Hepatocyte (in vitro differentiated cells): ENCODE measurements at regions not wholly inside any gene's neighbourhood (a gene's known extent, or its start where the extent isn't known, plus 50 kb on each side); places are given as distances from the start of the nearest gene placed in this dataset.

Experiments used
- EZH2 ChIP-seq: fragments of 200-600 bp; sonication (generic); IDR thresholded peaks from 2 replicates; pipeline ENCODE4 v1.6.1; 2016; ENCODE audit warnings: antibody characterized with exemption, mild to moderate bottlenecking, borderline replicate concordance
- EZH2phosphoT487 ChIP-seq: fragments of 200-600 bp; sonication (generic); IDR thresholded peaks from one replicate; pipeline ENCODE4 v1.6.1; 2018; ENCODE audit warnings: antibody characterized with exemption, mild to moderate bottlenecking, low read depth, moderate library complexity; ENCODE audit not compliant: unreplicated experiment, severe bottlenecking
- TF ChIP-seq, protein P1 (sequence below): fragments of 200-600 bp; sonication (generic); IDR thresholded peaks from 2 replicates; pipeline ENCODE4 v1.5.1; 2016; ENCODE audit warnings: antibody characterized with exemption, mild to moderate bottlenecking; ENCODE audit not compliant: poor library complexity

DNA sequence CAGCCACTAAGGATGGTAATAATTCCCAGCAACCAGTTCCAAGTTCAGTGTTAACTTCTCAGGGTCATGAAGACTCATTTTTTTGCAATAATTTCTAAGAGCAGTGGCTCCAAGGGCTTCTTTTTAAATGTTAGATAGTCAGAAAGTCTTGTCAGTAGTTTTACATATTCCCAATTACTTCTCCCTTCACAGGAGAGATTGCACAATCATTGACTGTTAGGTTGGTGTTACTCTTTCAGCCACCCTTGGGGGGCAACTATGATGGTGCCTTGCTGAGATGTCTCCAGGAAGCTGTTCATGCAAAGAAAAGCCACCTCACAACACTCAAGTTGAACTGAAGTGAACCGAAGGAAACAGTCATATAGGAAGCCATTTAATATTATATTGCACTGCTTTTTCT, 127.9 kb upstream of the DOCK10 start:
- TF ChIP-seq EZH2 (no peak), EZH2phosphoT487 (no peak)
- TF ChIP-seq, protein P1, sequence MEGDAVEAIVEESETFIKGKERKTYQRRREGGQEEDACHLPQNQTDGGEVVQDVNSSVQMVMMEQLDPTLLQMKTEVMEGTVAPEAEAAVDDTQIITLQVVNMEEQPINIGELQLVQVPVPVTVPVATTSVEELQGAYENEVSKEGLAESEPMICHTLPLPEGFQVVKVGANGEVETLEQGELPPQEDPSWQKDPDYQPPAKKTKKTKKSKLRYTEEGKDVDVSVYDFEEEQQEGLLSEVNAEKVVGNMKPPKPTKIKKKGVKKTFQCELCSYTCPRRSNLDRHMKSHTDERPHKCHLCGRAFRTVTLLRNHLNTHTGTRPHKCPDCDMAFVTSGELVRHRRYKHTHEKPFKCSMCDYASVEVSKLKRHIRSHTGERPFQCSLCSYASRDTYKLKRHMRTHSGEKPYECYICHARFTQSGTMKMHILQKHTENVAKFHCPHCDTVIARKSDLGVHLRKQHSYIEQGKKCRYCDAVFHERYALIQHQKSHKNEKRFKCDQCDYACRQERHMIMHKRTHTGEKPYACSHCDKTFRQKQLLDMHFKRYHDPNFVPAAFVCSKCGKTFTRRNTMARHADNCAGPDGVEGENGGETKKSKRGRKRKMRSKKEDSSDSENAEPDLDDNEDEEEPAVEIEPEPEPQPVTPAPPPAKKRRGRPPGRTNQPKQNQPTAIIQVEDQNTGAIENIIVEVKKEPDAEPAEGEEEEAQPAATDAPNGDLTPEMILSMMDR: no peak
